ENCODE measurements at regions not wholly inside any gene's neighbourhood (a gene's known extent, or its start where the extent isn't known, plus 50 kb on each side); places are given as distances from the start of the nearest gene placed in this dataset.
A peak's percentile ranks its signal among the peaks of the same experiment; 100 is the strongest.
"Not testable (repeated sequence)": the region's sequence is repeated elsewhere in the genome, so short reads cannot be mapped to it uniquely, and the experiment has no call there.

GRCh38 chr6:51062166-51062722 is 243.6 kb downstream of the TFAP2B start:
- DNase-seq: no peak

DNA sequence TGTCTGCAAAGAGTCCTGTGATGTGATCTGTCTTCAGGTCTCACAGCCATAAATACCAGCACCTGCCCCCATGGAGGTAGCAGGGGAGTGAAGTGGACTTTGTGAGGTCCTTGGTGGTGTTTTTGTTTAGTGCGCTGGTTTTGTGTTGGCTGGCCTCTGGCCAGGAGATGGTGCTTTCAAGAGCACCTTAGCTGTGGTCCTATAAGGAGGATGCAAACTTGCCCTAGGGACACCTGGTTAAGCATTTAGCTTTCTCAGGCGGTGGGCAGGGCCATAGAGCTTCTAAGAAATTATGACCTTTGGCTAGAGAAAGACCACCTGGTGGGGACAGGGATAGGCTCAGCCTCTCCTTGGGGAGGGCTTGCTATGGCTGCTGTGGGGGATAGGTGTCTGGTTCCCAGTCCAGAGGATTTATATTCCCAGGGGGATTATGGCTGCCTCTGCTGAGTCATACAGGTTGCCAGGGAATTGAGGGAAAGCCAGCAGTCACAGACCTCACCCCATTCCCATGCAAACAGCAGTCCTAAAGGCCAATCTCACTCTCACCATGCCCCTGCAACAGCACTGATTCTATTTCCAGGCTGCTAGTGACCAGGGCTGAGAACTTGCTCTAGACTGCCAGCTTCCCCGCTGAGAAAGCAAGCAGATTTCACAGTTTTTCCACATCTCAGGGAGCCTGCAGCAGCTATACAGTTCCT is 259.3 kb downstream of the TFAP2B start:
- no peak for DNase-seq

DNA sequence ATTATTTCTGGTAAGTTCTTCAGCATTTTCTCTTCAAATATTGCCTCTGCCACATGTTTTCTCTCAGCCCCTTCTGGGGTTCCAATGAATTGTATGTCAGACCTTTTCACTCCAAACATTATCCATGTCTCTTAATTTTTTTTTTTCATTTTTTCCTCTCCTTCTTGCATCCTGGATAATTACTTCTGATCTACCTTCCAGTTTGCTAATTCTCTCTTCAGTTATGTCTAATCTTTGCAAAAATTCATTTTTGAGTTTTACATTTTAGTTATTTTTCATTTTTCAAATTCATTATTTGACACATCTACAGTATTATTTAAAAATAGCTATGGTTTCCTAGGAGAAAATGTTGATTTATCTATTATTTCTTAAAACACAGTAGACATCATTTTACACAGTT is 271.7 kb downstream of the TFAP2B start:
- no peak for DNase-seq

GRCh38 chr6:51093871-51094270 is 275.2 kb downstream of the TFAP2B start:
- no peak for DNase-seq

DNA sequence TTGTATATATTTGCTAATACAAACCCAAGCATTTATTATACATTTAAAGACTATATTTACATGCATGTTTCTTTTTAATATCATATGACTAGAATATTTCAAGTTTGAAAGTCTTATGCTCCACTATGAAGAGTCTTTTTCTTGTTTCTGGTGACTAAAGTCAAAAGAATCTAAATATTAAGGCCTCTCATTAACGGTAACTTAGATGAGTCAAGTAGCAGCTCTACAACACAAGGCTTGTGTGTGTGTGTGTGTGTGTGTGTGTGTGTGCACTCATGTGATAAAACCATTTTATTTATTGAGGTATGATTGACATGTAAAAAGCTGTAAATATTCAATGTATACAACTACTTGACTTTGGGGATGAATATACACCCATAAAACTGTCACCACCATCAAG is 275.6 kb downstream of the TFAP2B start:
- no peak for DNase-seq

DNA sequence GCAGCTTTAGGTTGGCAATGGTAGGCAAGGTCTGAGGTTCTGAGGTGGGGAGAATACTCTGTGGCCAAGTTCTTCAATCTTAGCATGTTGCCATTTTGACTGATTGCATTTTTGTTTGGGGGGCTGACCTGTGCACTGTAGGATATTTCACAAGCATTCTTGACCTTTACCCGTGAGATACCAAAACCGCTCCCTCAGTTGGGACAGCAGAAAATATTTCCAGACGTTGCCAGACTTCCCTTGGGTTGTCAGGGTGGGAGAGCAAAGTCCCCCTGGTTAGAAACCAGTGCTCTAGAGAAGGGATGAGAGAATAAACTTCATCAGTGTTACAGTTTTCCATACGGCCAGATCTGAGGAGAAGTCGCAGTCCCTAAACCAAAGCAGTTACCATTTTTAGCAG is 279.6 kb downstream of the TFAP2B start:
- no peak for DNase-seq

GRCh38 chr6:51098791-51099190 is 280.1 kb downstream of the TFAP2B start:
- peak; percentile 33 for DNase-seq

DNA sequence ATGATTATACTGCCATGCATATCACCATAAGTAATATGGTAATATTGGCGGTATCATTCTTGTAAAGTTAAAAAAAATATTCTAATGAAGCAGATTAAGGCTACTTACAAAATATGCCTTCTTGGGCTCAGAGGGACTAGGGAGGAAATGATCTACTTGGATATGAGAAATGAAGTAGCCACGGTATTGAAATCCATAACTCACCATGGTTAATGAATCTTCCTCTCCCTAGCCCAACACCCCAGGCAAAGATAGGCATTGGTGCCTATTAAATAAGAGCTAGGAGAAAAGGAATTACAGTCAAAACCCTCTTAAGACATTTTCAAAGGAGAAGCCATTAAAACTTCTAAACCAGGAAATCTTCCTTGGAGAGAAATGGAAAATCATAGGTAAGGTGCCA is 280.5 kb downstream of the TFAP2B start:
- no peak for DNase-seq

DNA sequence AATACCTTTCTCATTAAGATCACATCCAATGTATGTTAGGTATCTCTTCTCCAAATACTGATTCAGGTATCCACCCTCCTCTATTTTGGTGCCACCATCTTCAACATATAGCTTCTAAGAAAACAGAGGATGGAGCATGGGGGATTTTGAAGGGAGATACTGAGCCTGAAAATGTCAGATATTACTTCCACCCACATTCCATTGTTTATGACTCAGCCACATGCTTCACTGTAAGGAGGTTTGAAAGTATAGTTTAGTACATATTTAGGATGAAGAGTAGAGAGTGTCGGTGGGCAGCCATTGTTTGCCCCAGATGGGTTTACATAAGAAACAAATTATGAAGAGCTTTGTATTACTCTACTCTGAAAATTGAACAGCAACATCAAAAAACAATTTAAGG is 286.7 kb downstream of the TFAP2B start:
- DNase-seq: no peak

DNA sequence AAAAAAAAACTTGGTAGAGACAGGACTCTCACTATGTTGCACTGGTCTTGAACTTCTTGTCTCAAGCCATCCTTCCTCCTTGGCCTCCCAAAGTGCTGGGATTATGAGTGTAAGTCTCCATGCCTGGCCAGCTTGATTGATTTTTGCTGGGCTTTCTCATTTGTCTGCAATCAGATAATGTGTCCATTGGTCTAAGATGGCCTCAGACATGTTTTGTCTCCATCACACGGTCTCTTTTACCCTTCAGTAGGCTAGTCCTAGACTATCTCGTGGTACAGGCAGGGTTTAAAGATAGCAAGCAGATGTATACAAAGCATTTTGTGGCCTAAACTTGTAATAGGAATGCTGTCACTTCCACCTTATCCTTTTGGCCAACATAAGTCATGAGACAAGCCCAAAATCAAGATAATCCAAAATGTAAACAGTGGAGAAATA is 289.1 kb downstream of the TFAP2B start:
- DNase-seq: no peak

DNA sequence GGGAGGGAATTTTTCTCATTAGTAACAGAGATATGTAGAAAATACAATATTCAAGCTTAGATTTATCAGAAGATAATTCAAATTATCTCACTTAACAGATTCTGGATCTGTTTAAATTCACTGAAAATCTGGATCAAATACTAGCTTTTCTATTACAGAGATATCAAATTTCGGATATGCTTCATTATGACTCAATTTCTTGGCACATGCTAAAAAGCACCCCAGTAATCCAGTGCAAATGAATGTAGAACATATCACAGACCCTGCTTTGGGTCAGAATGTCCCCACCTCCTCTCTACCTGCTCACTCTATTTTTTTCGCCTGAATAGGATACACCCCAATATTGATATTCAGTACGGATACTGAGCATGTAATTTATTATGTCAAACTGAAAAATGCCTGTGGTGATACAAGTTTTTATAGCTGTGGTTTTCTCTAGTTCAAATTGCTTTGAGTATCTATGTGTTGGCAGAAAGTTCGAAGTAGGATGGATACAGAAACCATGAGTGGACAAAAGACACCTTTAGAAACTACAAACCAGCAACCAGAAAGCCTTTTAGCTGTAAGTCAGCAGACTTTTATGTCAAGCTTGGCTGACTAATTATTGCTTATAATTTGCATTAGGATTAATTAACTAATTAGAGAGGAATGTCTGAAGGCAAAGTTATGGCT is 290.0 kb downstream of the TFAP2B start:
- DNase-seq: no peak

GRCh38 chr6:51112731-51113130 is 294.1 kb downstream of the TFAP2B start:
- DNase-seq: peak; percentile 34

DNA sequence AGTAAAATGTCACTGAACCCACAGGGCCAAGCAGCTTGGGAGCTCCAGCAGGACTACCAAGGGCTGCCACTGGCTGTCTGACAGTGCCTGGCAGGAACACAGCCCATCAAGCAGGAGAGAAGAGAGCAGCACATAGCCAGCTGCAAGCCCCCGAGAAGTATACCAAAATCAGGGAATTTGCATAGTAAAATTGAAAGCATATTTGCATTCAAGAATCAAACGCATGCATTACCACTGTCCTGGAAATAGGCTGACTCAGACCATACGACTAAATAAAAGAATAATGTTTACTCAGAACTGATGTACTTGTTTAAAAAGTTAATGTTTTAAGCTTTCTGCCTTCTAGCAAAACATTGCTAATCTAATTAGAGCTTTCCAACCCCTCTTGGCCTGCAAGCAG is 298.1 kb downstream of the TFAP2B start:
- DNase-seq: no peak

GRCh38 chr6:51118792-51119191 is 300.1 kb downstream of the TFAP2B start:
- no peak for DNase-seq

- DNase-seq: no peak
Measured at GRCh38 chr6:51120016-51120415, 301.3 kb downstream of the TFAP2B start.

- DNase-seq: not testable (repeated sequence)
Measured at GRCh38 chr6:51121380-51121976, 302.8 kb downstream of the TFAP2B start.

- DNase-seq: no peak
Measured at GRCh38 chr6:51129043-51129442, 310.4 kb downstream of the TFAP2B start.

DNA sequence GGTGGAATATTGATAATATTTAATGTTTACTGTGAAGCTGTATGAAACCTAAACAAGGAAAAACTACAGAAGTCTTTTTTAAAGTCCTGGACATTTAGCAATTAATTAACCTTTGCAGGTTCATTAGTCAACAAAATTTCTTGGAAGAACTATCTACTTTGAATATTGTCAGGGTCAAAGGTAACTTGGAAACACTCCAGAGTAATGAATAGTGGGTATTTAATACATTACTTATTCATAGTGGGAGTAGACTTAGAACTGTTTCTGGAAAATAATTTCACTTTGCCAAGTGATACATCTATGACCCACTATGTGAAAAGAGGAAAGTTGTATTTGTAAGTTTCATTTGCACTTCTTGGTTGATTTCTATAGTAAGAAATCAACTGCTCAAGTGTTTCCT is 319.1 kb downstream of the TFAP2B start:
- no peak for DNase-seq

DNA sequence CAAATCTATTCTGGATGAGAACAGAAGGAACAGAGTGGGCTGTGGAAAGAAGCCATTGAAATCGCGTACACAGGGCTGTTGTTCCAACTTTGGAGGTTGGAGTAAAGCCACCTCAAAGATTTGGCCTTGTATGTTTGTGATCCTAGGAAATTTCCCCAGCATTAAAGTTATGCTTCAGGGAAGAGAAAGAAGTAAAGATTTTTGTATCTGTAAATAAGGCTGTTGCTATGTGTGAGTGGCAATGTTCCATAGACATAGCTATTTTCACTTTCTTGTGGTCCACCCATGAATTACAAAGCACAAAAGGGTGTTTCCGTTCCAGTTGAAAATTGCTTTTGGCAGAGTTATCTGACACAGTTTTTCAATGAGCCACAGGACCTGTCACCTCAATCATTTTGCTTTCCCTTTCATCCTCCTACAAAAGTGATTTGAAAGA is 321.3 kb downstream of the TFAP2B start:
- no peak for DNase-seq

DNA sequence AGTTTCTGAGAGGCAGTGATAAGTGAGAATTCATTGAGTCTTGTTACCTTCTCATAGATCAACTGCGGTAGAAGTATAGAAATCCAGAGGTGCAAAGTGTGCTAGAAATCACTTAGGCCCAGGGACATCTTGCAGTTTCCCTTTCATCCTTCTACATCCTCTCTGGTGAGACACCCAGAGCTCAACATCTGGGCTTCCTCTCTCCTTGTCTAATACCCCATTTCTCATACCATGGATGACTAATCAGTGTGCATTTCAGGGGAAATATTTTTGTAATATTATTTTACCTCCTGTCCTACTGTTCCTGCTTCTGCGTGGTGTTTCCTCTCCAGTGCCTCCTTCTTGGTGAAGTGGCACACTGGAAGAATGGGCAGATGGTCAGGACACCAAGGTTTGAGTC is 322.4 kb downstream of the TFAP2B start:
- no peak for DNase-seq

- peak; percentile 17 for DNase-seq
Measured at GRCh38 chr6:51147756-51148155, 329.1 kb downstream of the TFAP2B start.

GRCh38 chr6:51152594-51152993 is 333.9 kb downstream of the TFAP2B start:
- DNase-seq: no peak

- no peak for DNase-seq
Measured at GRCh38 chr6:51153109-51153508, 334.4 kb downstream of the TFAP2B start.

- not testable (repeated sequence) for DNase-seq
Measured at GRCh38 chr6:51154925-51155324, 336.3 kb downstream of the TFAP2B start.
